H1 (cell line): ENCODE measurements at regions not wholly inside any gene's neighbourhood (a gene's known extent, or its start where the extent isn't known, plus 50 kb on each side); places are given as distances from the start of the nearest gene placed in this dataset.

Experiments
- CTCF ChIA-PET: fragments of 300-600 bp; sonication (Branson Sonifier 250); formaldehyde crosslinking; loops from one replicate; lab custom pipeline; 2021; ENCODE audit not compliant: partially characterized antibody; lab: Charles Lee
- POLR2A ChIA-PET: fragments of 300-600 bp; sonication (Branson Sonifier 250); formaldehyde crosslinking; loops from one replicate; lab custom pipeline; 2021; ENCODE audit warnings: inconsistent platforms; ENCODE audit not compliant: partially characterized antibody; lab: Charles Lee
- DNase-seq, 2 experiments: peaks; one replicate each; pipeline versions ENCODE4 v3.0.0 to v3.0.0-alpha.2; 2010 to 2022; ENCODE audit warnings: low spot score in 2 of 2, low read depth in 1 of 2, mixed read lengths in 1 of 2
- FAIRE-seq: peaks from 2 replicates; lab custom pipeline; 2011; peaks lifted over from hg19 to GRCh38; lab: Jason Lieb, UNC
- H2AFZ ChIP-seq: 2 replicates; pipeline ENCODE4 v1.8.1; 2012; ENCODE audit warnings: low read length, inconsistent platforms
- H2AK5ac ChIP-seq: 2 replicates; pipeline ENCODE4 v1.6.1; 2013; ENCODE audit warnings: low read depth, low read length
- H2BK120ac ChIP-seq: replicated peaks from 2 replicates; pipeline ENCODE3; 2013; ENCODE audit warnings: low read depth, low read length, inconsistent platforms
- H2BK12ac ChIP-seq: 2 replicates; pipeline ENCODE4 v1.6.1; 2013; ENCODE audit warnings: low read depth, low read length
- H2BK15ac ChIP-seq: 2 replicates; pipeline ENCODE4 v1.6.1; 2013; ENCODE audit warnings: low read length
- H2BK20ac ChIP-seq: 2 replicates; pipeline ENCODE4 v1.6.1; 2013; ENCODE audit warnings: low read length
- H2BK5ac ChIP-seq: 2 replicates; pipeline ENCODE4 v1.6.1; 2013; ENCODE audit warnings: low read depth, low read length
- H3K14ac ChIP-seq: 2 replicates; pipeline ENCODE4 v1.6.1; 2013; ENCODE audit warnings: inconsistent platforms; ENCODE audit not compliant: insufficient read length
- H3K18ac ChIP-seq: 2 replicates; pipeline ENCODE4 v1.6.1; 2013; ENCODE audit warnings: low read length; ENCODE audit errors: extremely low read depth
- H3K23ac ChIP-seq: 2 replicates; pipeline ENCODE4 v1.6.1; 2013; ENCODE audit warnings: inconsistent platforms; ENCODE audit not compliant: insufficient read length
- H3K23me2 ChIP-seq: 2 replicates; pipeline ENCODE4 v1.6.1; 2013; ENCODE audit warnings: low read depth, low read length
- H3K27ac ChIP-seq: 2 replicates; pipeline ENCODE4 v1.6.1; 2011; ENCODE audit warnings: low read depth, low read length, inconsistent platforms
- H3K27me3 ChIP-seq, 4 experiments: replicated peaks in 1 of 4; 1 replicate in 1 of 4; 2 replicates in 3 of 4; pipeline versions ENCODE4 v1.6.1 to v1.8.1; 2011 to 2013; ENCODE audit warnings: low read length in 3 of 4, mild to moderate bottlenecking in 3 of 4, inconsistent platforms in 2 of 4, mixed read lengths in 2 of 4, moderate library complexity in 1 of 4; ENCODE audit not compliant: control insufficient read depth in 3 of 4, insufficient read depth in 3 of 4; ENCODE audit errors: extremely low read depth in 1 of 4
- H3K36me3 ChIP-seq, 4 experiments: 2 replicates each; pipeline versions ENCODE4 v1.6.1 to v1.8.1; 2011 to 2013; ENCODE audit warnings: mild to moderate bottlenecking in 4 of 4, low read length in 3 of 4, moderate library complexity in 2 of 4, control low read depth in 1 of 4, inconsistent platforms in 1 of 4; ENCODE audit not compliant: insufficient read depth in 4 of 4, control insufficient read depth in 2 of 4
- H3K4ac ChIP-seq: replicated peaks from 2 replicates; pipeline ENCODE3; 2013; ENCODE audit warnings: low read length, low read depth, mixed read lengths, inconsistent platforms; ENCODE audit not compliant: insufficient read length
- H3K4me1 ChIP-seq, 4 experiments: replicated peaks in 1 of 4; 1 replicate in 1 of 4; 2 replicates in 3 of 4; pipeline versions ENCODE4 v1.6.1 to v1.8.1; 2011 to 2013; ENCODE audit warnings: low read length in 3 of 4, inconsistent platforms in 2 of 4, mixed read lengths in 1 of 4; ENCODE audit not compliant: insufficient read depth in 4 of 4, control insufficient read depth in 3 of 4
- H3K4me2 ChIP-seq, 2 experiments: 2 replicates each; pipeline versions ENCODE4 v1.6.1 to v1.8.1; 2011 to 2013; ENCODE audit warnings: low read depth in 2 of 2, low read length in 2 of 2, control low read depth in 1 of 2, inconsistent platforms in 1 of 2, mild to moderate bottlenecking in 1 of 2; ENCODE audit not compliant: insufficient read depth in 1 of 2
- H3K4me3 ChIP-seq, 4 experiments: fragments of 200-600, 300-600 bp in 1 of 4; sonication (generic), shearing (Covaris generic), sonication (Bioruptor Twin) in 1 of 4; 2 replicates each; pipeline versions ENCODE4 v1.5.1 to v1.8.1; 2011 to 2016; ENCODE audit warnings: low read length in 4 of 4, low read depth in 3 of 4, control low read depth in 2 of 4, inconsistent platforms in 2 of 4, mild to moderate bottlenecking in 2 of 4, mixed read lengths in 1 of 4, moderate library complexity in 1 of 4; ENCODE audit not compliant: insufficient read depth in 2 of 4; ENCODE audit errors: extremely low read depth in 1 of 4
- H3K56ac ChIP-seq: replicated peaks from 2 replicates; pipeline ENCODE3; 2013; ENCODE audit warnings: low read depth, mild to moderate bottlenecking, mixed read lengths, low read length, inconsistent platforms; ENCODE audit not compliant: insufficient read length
- H3K79me1 ChIP-seq: 2 replicates; pipeline ENCODE4 v1.6.1; 2013; ENCODE audit warnings: low read depth, low read length, control low read depth
- H3K79me2 ChIP-seq, 2 experiments: 2 replicates each; pipeline versions ENCODE4 v1.6.1 to v1.8.1; 2012 to 2013; ENCODE audit warnings: low read length in 2 of 2, mild to moderate bottlenecking in 2 of 2, inconsistent platforms in 1 of 2; ENCODE audit not compliant: insufficient read depth in 2 of 2, control insufficient read depth in 1 of 2
- H3K9ac ChIP-seq, 4 experiments: replicated peaks in 1 of 4; 1 replicate in 1 of 4; 2 replicates in 3 of 4; pipeline versions ENCODE4 v1.6.1 to v1.8.1; 2011 to 2013; ENCODE audit warnings: low read depth in 3 of 4, low read length in 3 of 4, control low read depth in 2 of 4, mild to moderate bottlenecking in 2 of 4, moderate library complexity in 2 of 4, inconsistent platforms in 1 of 4; ENCODE audit errors: extremely low read depth in 1 of 4
- H3K9me3 ChIP-seq, 2 experiments: 2 replicates each; pipeline versions ENCODE4 v1.6.1 to v1.8.1; 2012 to 2013; ENCODE audit warnings: mild to moderate bottlenecking in 2 of 2, moderate library complexity in 2 of 2, control low read depth in 1 of 2, inconsistent platforms in 1 of 2, low read depth in 1 of 2, low read length in 1 of 2, mixed read lengths in 1 of 2; ENCODE audit not compliant: insufficient read depth in 2 of 2
- H4K20me1 ChIP-seq, 2 experiments: replicated peaks in 1 of 2; 2 replicates each; pipeline versions ENCODE3 to v1.8.1; 2011 to 2013; ENCODE audit warnings: inconsistent platforms in 2 of 2, low read length in 2 of 2, mild to moderate bottlenecking in 1 of 2; ENCODE audit not compliant: insufficient read depth in 2 of 2, control insufficient read depth in 1 of 2
- H4K5ac ChIP-seq: 2 replicates; pipeline ENCODE4 v1.6.1; 2013; ENCODE audit warnings: low read length, low read depth, mixed read lengths, inconsistent platforms; ENCODE audit not compliant: insufficient read length
- H4K8ac ChIP-seq: 2 replicates; pipeline ENCODE4 v1.8.0; 2013; ENCODE audit warnings: mild to moderate bottlenecking, moderate library complexity, low read length, inconsistent platforms; ENCODE audit not compliant: insufficient read depth; ENCODE audit errors: extremely low read depth
- H4K91ac ChIP-seq: replicated peaks from 2 replicates; pipeline ENCODE3; 2013; ENCODE audit warnings: low read length, mixed read lengths, inconsistent platforms; ENCODE audit not compliant: insufficient read length
- ATF2 ChIP-seq: IDR thresholded peaks from 2 replicates; pipeline ENCODE4 v1.6.1; 2012; ENCODE audit warnings: low read length, inconsistent platforms
- EGR1 ChIP-seq: IDR thresholded peaks from 2 replicates; pipeline ENCODE4 v1.6.1; 2011; ENCODE audit warnings: low read depth, low read length, borderline replicate concordance
- HDAC2 ChIP-seq, 2 experiments: fragments of 300-600 bp in 1 of 2; sonication (generic) in 1 of 2; IDR thresholded peaks; 2 replicates each; pipeline ENCODE4 v1.6.1; 2011 to 2012; ENCODE audit warnings: low read depth in 2 of 2, low read length in 2 of 2, mild to moderate bottlenecking in 2 of 2, moderate library complexity in 2 of 2, borderline replicate concordance in 1 of 2, inconsistent platforms in 1 of 2
- HDAC6 ChIP-seq: IDR thresholded peaks from one replicate; pipeline ENCODE4 v1.7.1; 2012; ENCODE audit warnings: low read depth, mild to moderate bottlenecking, inconsistent platforms, low read length, moderate library complexity
- MAX ChIP-seq: IDR thresholded peaks from 2 replicates; pipeline ENCODE4 v1.6.1; 2012; ENCODE audit warnings: inconsistent platforms
- POLR2AphosphoS5 ChIP-seq: IDR thresholded peaks from 2 replicates; pipeline ENCODE4 v1.6.1; 2011; ENCODE audit warnings: low read depth, low read length
- POU5F1 ChIP-seq: IDR thresholded peaks from 2 replicates; pipeline ENCODE4 v1.6.1; 2011; ENCODE audit warnings: low read depth, mild to moderate bottlenecking, low read length, moderate library complexity
- SIX5 ChIP-seq: IDR thresholded peaks from 2 replicates; pipeline ENCODE4 v1.6.1; 2011; ENCODE audit warnings: mild to moderate bottlenecking, low read depth, low read length
- SP2 ChIP-seq: IDR thresholded peaks from 2 replicates; pipeline ENCODE4 v1.6.1; 2012; ENCODE audit warnings: mild to moderate bottlenecking, low read length, inconsistent platforms
- WGBS, 2 experiments: shearing (Covaris generic) in 1 of 2; methylation state at CpG; one replicate each; pipeline versions ENCODE4 v1.1.6 to v1.1.7; 2013 to 2015; ENCODE audit warnings: low lambda C conversion rate in 2 of 2, mixed read lengths in 2 of 2, inconsistent platforms in 1 of 2, low coverage in 1 of 2, missing lambda C conversion rate in 1 of 2; ENCODE audit not compliant: insufficient replicate concordance in 2 of 2, insufficient coverage in 1 of 2, insufficient read length in 1 of 2; ENCODE audit errors: extremely low coverage in 1 of 2, missing lambda C conversion rate in 1 of 2; 5-methylcytosine and 5-hydroxymethylcytosine counted together
- TF ChIP-seq, protein P1 (sequence below), 3 experiments: IDR thresholded peaks; 1 replicate in 2 of 3; 2 replicates in 1 of 3; pipeline versions ENCODE4 v1.5.1 to v1.6.1; 2011; ENCODE audit warnings: low read length in 3 of 3, mild to moderate bottlenecking in 3 of 3, inconsistent platforms in 2 of 3, low read depth in 1 of 3, moderate library complexity in 1 of 3; ENCODE audit not compliant: insufficient read depth in 1 of 3; ENCODE audit errors: control extremely low read depth in 1 of 3

DNA sequence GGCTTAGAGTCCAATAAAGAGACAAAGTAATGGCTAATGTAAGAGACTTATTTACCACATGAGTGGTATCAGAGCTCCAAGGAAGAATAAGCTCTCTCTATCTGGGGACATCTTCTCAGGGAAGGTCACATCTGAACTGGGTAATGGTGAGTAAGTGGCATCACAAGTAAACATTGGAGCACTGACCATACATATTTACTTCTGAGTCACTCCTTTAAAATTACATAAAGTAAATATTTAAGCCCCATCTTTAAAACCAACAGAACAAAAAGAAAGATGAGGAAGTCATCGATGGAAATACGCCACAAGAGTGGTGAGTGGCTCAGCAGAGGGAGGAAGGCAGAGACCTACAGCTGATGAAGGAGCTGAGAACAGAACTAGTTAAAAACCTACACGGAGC, 159.9 kb downstream of the DUSP6 start:
- FAIRE-seq (no peak), DNase-seq (no peak)
- Histone ChIP-seq H3K14ac (no peak overlapping the region), H2BK120ac (no peak overlapping the region), H3K4me1 (no peaks in the 10 kb centered on the region), H3K79me1 (no peaks in the 10 kb centered on the region), H2AFZ (no peak overlapping the region), H4K8ac (no peak overlapping the region), H3K23ac (no peak overlapping the region), H3K4me3 (no peak overlapping the region), H3K27me3 (no peaks in the 10 kb centered on the region), H3K56ac (no peak overlapping the region), H2AK5ac (no peak overlapping the region), H2BK15ac (no peak overlapping the region), H2BK20ac (no peak overlapping the region), H3K4ac (no peak overlapping the region), H3K79me2 (no peaks in the 10 kb centered on the region), H4K91ac (no peak overlapping the region), H4K20me1 (no peaks in the 10 kb centered on the region), H2BK5ac (no peak overlapping the region), H3K18ac (no peak overlapping the region), H3K9ac (no peak overlapping the region), H3K23me2 (peaks cover 2% of the 10 kb centered on the region; the same call in 1 of the 2 replicates), H3K27ac (no peak overlapping the region), H4K5ac (no peak overlapping the region), H3K4me2 (no peak overlapping the region), H3K36me3 (no peaks in the 10 kb centered on the region), H3K9me3 (no peaks in the 10 kb centered on the region), H2BK12ac (no peak overlapping the region)
- POLR2A ChIA-PET: interaction anchor here (1.2 kb wide), 1 partner anchor 150 kb away, joined by 3 read pairs; no protein-coding TSS in a partner anchor
- CTCF ChIA-PET: interaction anchor here (0.6 kb wide), 1 partner anchor 133 kb away, joined by 3 read pairs; no protein-coding TSS in a partner anchor
- WGBS, 2 experiments: 95% methylated on average over 3 of the region's 3 CpGs; no CpG with 5 or more reads in 1 of the 2 experiments
- TF ChIP-seq ATF2 (no peak), POLR2AphosphoS5 (no peak), EGR1 (no peak), POU5F1 (no peak), HDAC6 (no peak), HDAC2 (IDR thresholded peaks at IDR 0.05; ENCODE audit: borderline replicate concordance in 1 of 2, low read depth in 2 of 2, low read length in 2 of 2) (no peak), MAX (no peak), SIX5 (no peak), SP2 (no peak)
- TF ChIP-seq, protein P1, sequence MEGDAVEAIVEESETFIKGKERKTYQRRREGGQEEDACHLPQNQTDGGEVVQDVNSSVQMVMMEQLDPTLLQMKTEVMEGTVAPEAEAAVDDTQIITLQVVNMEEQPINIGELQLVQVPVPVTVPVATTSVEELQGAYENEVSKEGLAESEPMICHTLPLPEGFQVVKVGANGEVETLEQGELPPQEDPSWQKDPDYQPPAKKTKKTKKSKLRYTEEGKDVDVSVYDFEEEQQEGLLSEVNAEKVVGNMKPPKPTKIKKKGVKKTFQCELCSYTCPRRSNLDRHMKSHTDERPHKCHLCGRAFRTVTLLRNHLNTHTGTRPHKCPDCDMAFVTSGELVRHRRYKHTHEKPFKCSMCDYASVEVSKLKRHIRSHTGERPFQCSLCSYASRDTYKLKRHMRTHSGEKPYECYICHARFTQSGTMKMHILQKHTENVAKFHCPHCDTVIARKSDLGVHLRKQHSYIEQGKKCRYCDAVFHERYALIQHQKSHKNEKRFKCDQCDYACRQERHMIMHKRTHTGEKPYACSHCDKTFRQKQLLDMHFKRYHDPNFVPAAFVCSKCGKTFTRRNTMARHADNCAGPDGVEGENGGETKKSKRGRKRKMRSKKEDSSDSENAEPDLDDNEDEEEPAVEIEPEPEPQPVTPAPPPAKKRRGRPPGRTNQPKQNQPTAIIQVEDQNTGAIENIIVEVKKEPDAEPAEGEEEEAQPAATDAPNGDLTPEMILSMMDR (IDR thresholded peaks at IDR 0.05; ENCODE audit: control extremely low read depth in 1 of 3, insufficient read depth in 1 of 3, low read depth in 1 of 3, low read length in 3 of 3): no peak
